ENCODE measurements at regions not wholly inside any gene's neighbourhood (a gene's known extent, or its start where the extent isn't known, plus 50 kb on each side); places are given as distances from the start of the nearest gene placed in this dataset.

DNA sequence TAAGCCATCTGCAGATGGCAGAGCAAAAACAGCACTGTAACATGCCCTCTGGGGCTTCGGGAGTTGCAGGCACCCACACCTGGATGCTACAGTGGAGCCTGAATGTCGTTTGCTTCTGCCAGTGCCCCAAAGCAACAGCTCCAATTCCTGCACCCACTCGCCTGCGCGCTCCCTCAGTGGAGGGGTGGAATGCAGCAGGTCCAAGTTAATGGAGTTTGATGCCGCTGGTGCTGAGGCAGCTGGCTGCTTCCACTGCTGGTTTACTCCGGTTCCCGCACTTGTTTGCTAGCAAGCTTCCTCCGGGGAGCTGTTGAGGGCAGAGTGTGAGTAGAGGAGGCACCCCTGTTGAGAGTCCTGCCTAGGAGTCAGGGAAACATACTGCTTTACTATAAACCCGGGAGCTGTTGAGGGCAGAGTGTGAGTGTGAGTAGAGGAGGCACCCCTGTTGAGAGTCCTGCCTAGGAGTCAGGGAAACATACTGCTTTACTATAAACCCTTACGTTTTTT lies 584.0 kb upstream of the TMPRSS15 start:
- Mint-ChIP-seq H3K9me3 (no peaks in the 10 kb centered on the region), H3K36me3 (no peaks in the 10 kb centered on the region), H3K27ac (no peak overlapping the region), H3K4me3 (no peak overlapping the region), H3K27me3 (no peaks in the 10 kb centered on the region), H3K4me1 (ENCODE audit: unreplicated experiment) (no peaks in the 10 kb centered on the region)
- no peak for DNase-seq (ENCODE audit: extremely low spot score, unreplicated experiment)
- TF ChIP-seq, protein P1, sequence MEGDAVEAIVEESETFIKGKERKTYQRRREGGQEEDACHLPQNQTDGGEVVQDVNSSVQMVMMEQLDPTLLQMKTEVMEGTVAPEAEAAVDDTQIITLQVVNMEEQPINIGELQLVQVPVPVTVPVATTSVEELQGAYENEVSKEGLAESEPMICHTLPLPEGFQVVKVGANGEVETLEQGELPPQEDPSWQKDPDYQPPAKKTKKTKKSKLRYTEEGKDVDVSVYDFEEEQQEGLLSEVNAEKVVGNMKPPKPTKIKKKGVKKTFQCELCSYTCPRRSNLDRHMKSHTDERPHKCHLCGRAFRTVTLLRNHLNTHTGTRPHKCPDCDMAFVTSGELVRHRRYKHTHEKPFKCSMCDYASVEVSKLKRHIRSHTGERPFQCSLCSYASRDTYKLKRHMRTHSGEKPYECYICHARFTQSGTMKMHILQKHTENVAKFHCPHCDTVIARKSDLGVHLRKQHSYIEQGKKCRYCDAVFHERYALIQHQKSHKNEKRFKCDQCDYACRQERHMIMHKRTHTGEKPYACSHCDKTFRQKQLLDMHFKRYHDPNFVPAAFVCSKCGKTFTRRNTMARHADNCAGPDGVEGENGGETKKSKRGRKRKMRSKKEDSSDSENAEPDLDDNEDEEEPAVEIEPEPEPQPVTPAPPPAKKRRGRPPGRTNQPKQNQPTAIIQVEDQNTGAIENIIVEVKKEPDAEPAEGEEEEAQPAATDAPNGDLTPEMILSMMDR (conservative IDR thresholded peaks at IDR 0.05), result no peak

DNA sequence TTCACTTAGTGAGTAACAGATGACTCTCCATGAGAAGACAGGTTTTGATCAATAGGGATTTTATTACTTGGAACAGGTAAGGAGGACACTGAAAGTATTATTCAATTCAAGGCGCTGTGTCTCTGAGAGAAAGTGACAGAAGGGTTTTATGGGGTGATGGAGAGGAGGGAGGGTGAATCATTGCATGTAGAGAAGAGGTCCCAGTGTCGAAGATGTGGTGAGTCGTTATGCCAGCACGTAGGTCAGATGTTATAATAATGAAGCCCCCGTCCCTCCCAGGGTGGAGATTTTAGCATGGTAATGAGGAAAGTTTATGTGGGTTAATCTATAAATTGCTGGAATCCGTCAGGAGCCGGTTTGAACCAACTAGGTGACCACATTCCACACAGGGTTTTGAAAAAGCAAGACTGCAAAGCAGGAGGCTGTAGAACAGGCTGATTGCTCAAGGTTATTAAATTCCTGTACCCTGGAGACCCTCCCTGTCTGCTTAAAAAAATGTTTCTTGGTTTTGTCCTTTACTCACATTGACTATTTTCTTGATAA lies 586.4 kb upstream of the TMPRSS15 start:
- TF ChIP-seq, protein P1 (conservative IDR thresholded peaks at IDR 0.05), result no peak
- no peak overlapping the region for H3K4me3 Mint-ChIP-seq
- no peak overlapping the region for H3K27ac Mint-ChIP-seq
- H3K9me3 Mint-ChIP-seq, result no peaks in the 10 kb centered on the region
- no peaks in the 10 kb centered on the region for H3K27me3 Mint-ChIP-seq
- no peak for DNase-seq (ENCODE audit: extremely low spot score, unreplicated experiment)
- no peaks in the 10 kb centered on the region for H3K4me1 Mint-ChIP-seq (ENCODE audit: unreplicated experiment)
- H3K36me3 Mint-ChIP-seq, result no peaks in the 10 kb centered on the region

DNA sequence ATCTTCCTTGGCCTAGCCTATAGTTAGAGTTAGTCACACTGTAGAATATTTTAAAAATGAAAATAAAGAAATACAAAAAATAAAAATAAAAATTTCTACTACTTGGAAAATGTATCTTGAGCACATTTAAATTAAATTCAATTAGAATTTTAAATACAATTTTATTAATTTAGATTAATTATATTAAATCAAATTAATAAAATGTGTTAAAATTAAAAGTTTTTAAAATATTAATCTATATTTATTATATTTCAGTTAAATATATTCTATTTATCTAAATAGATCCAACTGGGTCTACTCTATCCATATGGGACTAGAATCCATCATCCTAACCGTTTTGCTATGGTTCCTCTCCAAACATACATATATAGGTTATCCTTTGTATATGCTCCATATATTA lies 588.3 kb upstream of the TMPRSS15 start:
- TF ChIP-seq, protein P1 (conservative IDR thresholded peaks at IDR 0.05), result no peak
- Mint-ChIP-seq H3K4me3 (no peak overlapping the region), H3K9me3 (no peaks in the 10 kb centered on the region), H3K27me3 (no peaks in the 10 kb centered on the region), H3K27ac (no peak overlapping the region), H3K4me1 (ENCODE audit: unreplicated experiment) (no peaks in the 10 kb centered on the region), H3K36me3 (no peaks in the 10 kb centered on the region)
- DNase-seq (ENCODE audit: extremely low spot score, unreplicated experiment), result no peak

DNA sequence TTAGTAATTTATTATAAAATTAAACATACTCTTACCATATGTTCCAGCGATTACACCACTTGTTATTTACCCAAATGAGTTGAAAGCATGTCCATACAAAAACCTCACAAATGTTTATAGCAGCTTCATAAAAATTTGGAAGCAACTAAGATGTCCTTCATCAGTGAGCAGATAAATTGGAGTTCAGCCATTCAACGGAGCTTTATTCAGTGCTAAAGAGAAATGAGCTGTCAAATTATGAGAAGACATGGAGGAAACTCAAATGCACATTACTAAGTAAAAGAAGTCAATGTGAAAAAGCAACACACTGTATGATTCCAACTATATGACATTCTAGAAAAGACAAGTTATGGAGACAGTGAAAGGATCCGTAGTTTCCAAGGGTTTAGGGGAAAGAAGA lies 606.7 kb upstream of the TMPRSS15 start:
- no peak for DNase-seq (ENCODE audit: extremely low spot score, unreplicated experiment)
- peaks cover 3% of the 10 kb centered on the region for H3K4me1 Mint-ChIP-seq (ENCODE audit: unreplicated experiment)
- no peak overlapping the region for H3K4me3 Mint-ChIP-seq
- H3K27me3 Mint-ChIP-seq, result no peaks in the 10 kb centered on the region
- H3K36me3 Mint-ChIP-seq, result no peaks in the 10 kb centered on the region
- no peaks in the 10 kb centered on the region for H3K9me3 Mint-ChIP-seq
- no peak overlapping the region for H3K27ac Mint-ChIP-seq
- TF ChIP-seq, protein P1 (conservative IDR thresholded peaks at IDR 0.05), result no peak

DNA sequence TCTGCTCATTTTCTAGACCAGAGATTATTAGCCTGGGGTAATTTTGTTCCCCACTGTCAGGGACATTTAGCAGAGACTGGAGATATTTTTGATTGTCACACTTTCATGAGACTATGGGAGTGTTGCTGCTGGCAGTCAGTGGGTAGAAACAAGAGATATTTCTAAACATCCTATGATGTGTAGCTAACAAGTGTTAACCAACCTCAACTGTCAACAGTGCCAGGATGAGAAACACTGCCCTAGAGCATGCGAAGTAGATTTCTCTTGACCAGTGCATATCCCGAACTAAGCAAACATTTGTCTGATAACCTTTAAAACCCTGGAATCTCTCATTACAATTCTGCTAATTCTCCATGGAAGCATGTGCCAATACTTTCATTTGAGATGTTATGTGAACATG lies 607.4 kb upstream of the TMPRSS15 start:
- H3K36me3 Mint-ChIP-seq, result no peaks in the 10 kb centered on the region
- H3K4me3 Mint-ChIP-seq, result no peak overlapping the region
- DNase-seq (ENCODE audit: extremely low spot score, unreplicated experiment), result no peak
- no peaks in the 10 kb centered on the region for H3K9me3 Mint-ChIP-seq
- no peaks in the 10 kb centered on the region for H3K27me3 Mint-ChIP-seq
- peaks cover 3% of the 10 kb centered on the region for H3K4me1 Mint-ChIP-seq (ENCODE audit: unreplicated experiment)
- TF ChIP-seq, protein P1 (conservative IDR thresholded peaks at IDR 0.05), result no peak
- H3K27ac Mint-ChIP-seq, result no peak overlapping the region

DNA sequence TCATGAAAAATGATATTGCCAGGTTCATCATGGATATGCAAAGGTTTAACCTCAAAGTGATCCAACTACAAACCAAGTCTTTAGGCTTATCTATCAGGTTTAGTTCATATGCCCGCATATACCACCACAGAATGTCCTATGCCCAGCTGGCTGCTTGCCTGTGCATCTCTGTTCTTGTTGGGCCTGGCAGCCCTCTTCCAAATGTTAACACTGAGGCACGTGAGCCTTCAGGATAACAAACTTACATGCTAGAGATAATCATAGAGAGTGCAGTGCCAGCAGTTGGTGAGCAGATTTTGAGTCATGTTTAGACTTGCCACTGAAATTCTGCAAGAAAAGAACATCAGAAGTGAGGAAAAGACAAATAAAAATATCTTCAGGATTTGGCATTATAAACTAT lies 607.9 kb upstream of the TMPRSS15 start:
- TF ChIP-seq, protein P1 (conservative IDR thresholded peaks at IDR 0.05), result no peak
- no peak for DNase-seq (ENCODE audit: extremely low spot score, unreplicated experiment)
- Mint-ChIP-seq H3K4me3 (no peak overlapping the region), H3K4me1 (ENCODE audit: unreplicated experiment) (peaks cover 1% of the 10 kb centered on the region), H3K27me3 (no peaks in the 10 kb centered on the region), H3K36me3 (no peaks in the 10 kb centered on the region), H3K9me3 (no peaks in the 10 kb centered on the region), H3K27ac (no peak overlapping the region)
